LoVo (cell line): ENCODE measurements at regions not wholly inside any gene's neighbourhood (a gene's known extent, or its start where the extent isn't known, plus 50 kb on each side); places are given as distances from the start of the nearest gene placed in this dataset.
"Not testable (repeated sequence)": the region's sequence is repeated elsewhere in the genome, so short reads cannot be mapped to it uniquely, and the experiment has no call there.

Experiments
- DNase-seq: peaks from one replicate; pipeline ENCODE4 v3.0.0-alpha.2; 2016; ENCODE audit warnings: low spot score

DNA sequence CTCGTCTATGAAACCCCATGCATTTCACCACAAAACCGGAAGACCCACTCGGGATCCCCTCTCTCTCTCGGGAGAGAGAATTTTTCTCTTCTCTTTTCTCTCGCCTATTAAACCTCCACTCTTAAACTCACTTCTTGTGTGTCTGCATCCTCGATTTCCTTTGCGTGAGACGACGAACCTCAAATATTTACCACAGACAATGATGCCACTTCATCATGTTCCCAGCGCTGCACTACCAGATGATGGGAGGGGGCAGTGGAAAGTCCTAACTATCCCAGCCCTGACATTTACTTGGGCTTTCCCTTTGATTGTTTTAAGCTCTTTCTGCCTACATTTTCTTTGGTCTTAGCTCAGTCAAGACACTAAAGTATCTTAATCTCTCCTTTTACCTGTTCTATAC, 906.7 kb downstream of the GRID1 start:
- no peak for DNase-seq

DNA sequence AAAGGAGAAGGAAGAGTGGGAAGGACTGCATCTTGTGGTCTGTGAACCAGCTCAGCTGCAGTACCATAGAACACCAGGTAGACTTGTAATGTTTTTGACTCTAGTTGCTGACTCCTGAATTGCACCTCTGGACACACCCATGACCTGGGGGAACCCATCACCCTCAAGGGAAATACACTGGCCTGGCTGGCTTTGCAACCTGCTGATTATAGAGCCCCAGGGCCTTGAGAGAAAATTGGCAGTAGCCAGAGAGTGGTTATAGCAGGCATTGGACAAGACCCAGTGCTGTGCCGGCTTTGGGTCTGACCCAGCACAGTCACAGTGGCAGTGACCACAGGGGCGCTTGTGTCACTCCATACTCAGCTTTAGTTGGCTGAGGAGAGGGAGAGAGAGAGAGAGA, 902.3 kb downstream of the GRID1 start:
- no peak for DNase-seq

DNA sequence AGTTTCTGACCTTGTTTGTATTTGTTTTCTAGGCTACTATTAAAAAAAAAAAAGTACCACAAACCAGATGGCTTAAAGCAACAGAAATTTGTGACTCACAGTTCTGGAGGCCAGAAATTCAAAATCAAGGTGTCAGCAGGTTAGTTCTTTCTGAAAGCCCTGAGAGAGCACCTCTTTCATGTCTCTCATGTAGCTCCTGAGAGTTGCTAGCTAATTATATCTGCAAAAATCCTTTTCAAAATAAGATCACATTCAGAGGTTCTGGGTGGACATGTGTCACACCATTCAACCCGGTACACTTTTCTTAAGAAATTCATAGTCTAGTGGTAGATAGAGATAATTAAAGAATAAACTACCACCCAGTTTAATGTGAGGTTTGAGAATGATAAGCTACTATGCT, 888.6 kb downstream of the GRID1 start:
- DNase-seq: no peak

- no peak for DNase-seq
Measured at GRCh38 chr10:85490431-85490830, 876.2 kb downstream of the GRID1 start.

- no peak for DNase-seq
Measured at GRCh38 chr10:85491652-85492051, 874.9 kb downstream of the GRID1 start.

DNA sequence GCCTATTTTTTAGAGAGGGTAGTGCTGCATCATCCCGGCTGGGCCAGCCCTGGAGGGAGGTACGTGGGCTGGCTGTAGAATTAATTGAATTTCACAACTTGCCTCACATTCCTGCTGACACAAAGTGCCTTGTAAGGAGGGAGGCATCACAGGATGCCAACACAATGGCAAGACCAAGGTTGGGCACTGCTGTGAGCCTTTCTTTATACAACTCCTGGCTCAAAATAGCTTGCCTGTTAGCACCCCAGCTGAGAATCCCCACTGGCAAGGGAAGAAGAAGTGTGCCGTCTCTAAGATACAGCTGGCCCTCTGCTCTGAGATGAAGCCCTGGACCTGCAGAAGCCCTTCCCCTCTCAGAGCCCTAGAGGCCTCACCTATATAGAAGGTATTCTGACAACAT, 873.9 kb downstream of the GRID1 start:
- DNase-seq: no peak

GRCh38 chr10:85493703-85494102, 872.9 kb downstream of the GRID1 start:
- no peak for DNase-seq

- not testable (repeated sequence) for DNase-seq
Measured at GRCh38 chr10:85504641-85505040, 862.0 kb downstream of the GRID1 start.

DNA sequence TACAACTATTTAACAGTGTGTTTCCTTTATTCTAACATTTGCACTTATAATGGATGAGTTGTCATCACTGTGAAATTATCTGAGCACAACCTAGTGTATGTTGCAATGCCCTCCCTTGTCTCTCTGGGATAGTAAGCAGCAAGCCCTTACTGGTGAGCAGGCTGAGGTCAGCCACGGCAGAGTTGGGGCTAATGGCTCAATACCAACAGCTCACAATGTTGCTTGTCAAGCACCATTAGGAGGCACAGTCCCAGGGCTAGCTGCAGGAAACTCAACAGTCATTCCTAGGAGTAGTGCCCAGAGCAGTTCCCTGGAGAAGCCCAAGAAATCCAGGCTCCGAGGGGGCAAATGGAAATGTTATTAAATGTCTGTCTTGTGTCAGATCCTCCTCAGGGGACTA, 858.4 kb downstream of the GRID1 start:
- no peak for DNase-seq

- DNase-seq: no peak
Measured at GRCh38 chr10:85510682-85511081, 855.9 kb downstream of the GRID1 start.

DNA sequence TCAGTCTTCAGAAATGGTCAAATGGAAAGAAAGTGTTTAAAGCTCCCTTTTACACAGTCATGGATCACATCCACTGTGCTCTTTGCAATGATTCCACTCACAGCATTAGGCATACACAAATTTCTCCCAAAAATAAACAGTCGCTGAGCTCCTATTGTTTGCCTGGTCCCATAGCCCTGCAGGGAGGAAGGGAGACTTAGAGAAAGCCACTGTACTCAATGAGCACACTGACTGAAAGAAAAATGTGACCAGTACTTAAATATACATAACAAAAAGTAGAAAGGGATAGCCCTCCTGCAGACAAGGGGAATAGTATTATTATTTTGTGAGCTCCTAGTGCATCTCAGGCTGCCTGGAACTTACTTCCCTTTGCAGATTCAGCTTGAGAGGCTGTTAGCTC, 853.2 kb downstream of the GRID1 start:
- no peak for DNase-seq

GRCh38 chr10:85515316-85515715, 851.3 kb downstream of the GRID1 start:
- no peak for DNase-seq

DNA sequence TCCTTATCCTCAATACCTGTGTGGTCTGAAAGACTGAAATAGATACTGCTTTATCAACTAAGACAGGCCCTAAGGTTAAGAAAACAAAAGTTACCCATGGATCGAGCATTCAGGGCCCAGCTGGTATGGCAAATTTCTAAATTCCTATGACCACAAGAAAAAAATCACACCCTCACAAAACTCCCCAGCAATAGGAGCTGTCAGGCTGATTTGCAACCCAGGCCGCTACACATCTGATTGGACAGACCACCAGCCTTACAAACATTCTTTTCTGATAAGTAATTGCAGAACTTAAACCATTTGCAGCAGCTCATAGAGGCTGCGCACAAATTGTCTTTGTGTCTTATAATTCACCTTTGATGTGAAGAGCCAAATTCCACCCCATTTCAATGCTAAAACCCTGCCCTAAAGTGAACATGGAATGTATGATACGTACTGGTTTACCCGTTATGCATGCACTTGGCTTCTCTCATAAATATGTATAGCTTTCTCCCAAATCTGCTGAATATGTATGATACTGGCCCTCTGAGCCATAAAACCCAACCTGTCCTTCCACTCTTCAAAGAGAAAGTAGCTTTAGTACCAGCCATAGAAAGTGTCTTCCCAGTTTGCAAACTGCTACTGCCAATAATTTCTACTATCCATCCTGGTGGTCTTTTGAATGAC, 842.5 kb downstream of the GRID1 start:
- DNase-seq: no peak

- DNase-seq: no peak
Measured at GRCh38 chr10:85527616-85528317, 838.8 kb downstream of the GRID1 start.

GRCh38 chr10:85528318-85528652, 838.3 kb downstream of the GRID1 start:
- DNase-seq: no peak

- no peak for DNase-seq
Measured at GRCh38 chr10:85531706-85532105, 834.9 kb downstream of the GRID1 start.

DNA sequence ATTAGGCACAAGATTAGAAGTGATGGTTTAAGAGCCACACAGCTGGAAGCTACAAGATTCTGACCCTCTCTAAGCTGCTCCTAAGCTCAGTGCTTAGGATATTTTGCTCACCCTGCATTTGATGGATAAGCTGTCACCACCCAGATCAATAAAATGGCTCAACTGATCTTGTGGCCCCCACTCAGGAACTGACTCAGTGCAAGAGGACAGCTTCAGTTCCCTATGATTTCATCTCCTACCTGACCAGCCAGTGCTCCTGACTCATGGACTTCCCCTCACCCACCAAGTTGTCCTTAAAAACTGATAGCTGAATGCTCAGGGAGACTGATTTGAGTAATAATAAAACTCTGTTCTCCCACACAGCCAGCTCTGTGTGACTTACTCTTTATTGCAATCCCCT, 833.8 kb downstream of the GRID1 start:
- no peak for DNase-seq

GRCh38 chr10:85535926-85536325, 830.7 kb downstream of the GRID1 start:
- DNase-seq: no peak

DNA sequence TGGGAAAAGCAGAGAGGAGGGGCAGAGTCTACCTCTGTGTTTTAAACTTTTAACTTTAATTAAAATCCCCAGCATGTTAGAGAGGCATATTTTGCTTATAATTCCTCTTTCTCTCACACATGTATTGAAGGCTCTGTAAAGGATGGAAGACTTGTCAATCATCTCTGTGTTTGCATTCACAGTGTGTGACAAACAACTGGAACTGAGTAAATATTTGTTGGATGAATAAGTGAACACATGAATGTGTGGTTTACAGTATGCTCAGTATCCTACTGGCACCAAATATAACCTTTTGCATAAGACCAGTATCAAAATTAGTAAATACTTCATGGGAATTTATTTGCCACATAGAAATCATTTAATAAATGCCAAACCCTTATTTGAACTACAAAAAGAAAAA, 829.0 kb downstream of the GRID1 start:
- no peak for DNase-seq

GRCh38 chr10:85538601-85539000, 828.0 kb downstream of the GRID1 start:
- DNase-seq: no peak

DNA sequence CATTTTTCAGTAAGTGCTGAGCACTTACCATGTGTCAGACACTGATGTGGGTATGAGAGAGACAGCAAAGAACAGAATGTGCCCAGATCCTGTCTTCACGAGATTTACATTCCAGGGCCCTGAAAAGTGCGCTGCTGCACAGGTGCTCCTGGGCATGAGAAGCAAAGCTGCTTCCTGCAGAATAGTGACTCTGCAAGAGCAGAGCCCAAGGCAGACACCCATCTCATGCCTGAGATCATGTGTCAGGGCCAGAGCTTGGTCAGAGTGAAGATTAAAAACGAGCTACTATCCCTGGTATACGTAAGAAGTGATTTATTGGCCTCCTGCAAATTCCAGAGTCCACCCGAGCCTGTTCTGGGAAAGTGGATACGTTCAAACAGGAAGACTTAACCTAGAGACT, 824.4 kb downstream of the GRID1 start:
- no peak for DNase-seq

DNA sequence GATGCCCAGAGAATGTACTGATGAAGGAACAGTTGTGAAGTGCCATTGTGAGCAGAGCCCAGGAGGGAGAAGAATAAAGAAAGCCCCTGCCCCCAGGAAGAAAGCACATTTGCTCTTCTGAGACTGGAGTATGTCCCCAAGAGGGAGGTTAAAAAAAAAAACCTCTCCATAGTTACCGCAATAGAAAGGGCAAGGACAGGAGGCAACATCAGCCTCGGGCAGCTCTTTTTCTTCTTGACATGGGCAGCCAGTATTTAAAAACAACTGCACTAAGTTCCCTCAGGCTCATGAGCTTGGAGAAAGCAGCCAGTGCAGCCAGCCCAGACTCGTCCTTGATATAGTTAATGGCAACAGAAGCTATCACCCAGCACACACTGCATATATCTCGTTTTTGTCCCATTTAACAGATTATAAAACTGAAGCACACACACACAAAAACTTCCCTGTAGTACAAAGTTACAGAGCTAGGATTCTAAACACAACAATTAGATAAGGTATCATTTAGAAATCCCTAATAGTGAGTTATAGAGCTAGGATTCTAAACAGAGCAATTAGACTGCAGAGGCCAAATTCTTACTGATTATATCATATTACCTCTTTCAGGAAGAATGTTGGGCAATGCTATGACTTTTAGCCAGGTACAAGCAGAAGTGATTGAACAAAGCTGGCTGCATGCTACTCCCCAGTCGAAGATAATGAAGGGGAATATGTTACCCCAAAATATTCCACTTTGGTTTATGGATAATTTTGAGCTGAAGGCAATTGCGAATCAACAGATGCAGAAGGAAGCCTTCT, 823.5 kb downstream of the GRID1 start:
- no peak for DNase-seq

DNA sequence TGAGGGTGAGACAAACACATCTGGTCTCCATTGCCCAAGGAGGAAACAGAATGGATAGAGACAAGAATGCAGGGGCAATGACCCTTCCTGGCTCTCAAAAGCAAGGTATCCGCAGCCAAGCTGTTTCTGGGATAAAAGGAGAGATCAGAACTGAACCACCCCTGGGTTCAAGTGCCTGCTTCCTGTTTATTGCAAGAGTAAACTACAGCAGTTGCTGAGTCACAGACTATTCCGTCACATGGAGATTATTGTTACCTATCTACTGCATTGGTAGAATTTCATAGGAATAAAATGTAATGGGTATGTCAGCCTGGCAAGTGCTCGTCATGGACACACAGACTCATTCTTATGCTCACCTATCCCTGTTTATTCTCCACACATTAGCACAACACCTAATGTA, 821.6 kb downstream of the GRID1 start:
- DNase-seq: no peak
